Spleen (tissue), 7 donors: ENCODE measurements at regions not wholly inside any gene's neighbourhood (a gene's known extent, or its start where the extent isn't known, plus 50 kb on each side); places are given as distances from the start of the nearest gene placed in this dataset.

Experiments used
- CTCF ChIP-seq, 11 experiments: fragments of 200-600 bp in 7 of 11; fragments of 450-650 bp in 4 of 11; sonication (generic) in 4 of 11; IDR thresholded peaks in 8 of 11; conservative IDR thresholded peaks in 3 of 11; 1 replicate in 7 of 11; 2 replicates in 4 of 11; pipeline versions ENCODE4 v1.4.0 to v1.8.0; 2016 to 2021; ENCODE audit warnings: antibody characterized with exemption in 11 of 11, inconsistent platforms in 4 of 11, mild to moderate bottlenecking in 1 of 11
- POLR2A ChIP-seq, 3 donors: fragments of 450-650 bp; IDR thresholded peaks; one replicate each; pipeline ENCODE4 v1.5.1; 2017; ENCODE audit warnings: antibody characterized with exemption in 3 of 3, mild to moderate bottlenecking in 1 of 3
- POLR2AphosphoS5 ChIP-seq, 3 donors: sonication (generic); formaldehyde crosslinking; IDR thresholded peaks; one replicate each; pipeline ENCODE4 v1.5.1; 2017; ENCODE audit warnings: antibody characterized with exemption in 3 of 3
- donor health status: DM: no; HTN: no; CAD: no; lungs with moderate emphysema.
- donor health status: DM: no; HTN: no; CAD: no.
- donor health status: DM: no; HTN: no; CAD: no.

- TF ChIP-seq CTCF (IDR thresholded peaks at IDR 0.05 in 8 of 11, conservative IDR thresholded peaks at IDR 0.05 in 3 of 11): no peak
- no peak for TF ChIP-seq POLR2A (IDR thresholded peaks at IDR 0.05)
- TF ChIP-seq POLR2AphosphoS5 (IDR thresholded peaks at IDR 0.05): no peak
Measured at GRCh38 chr5:87786471-87786870, 373.7 kb upstream of the CCNH start.
